Left lung (tissue), 4 donors: ENCODE measurements at regions not wholly inside any gene's neighbourhood (a gene's known extent, or its start where the extent isn't known, plus 50 kb on each side); places are given as distances from the start of the nearest gene placed in this dataset.

Experiments used
- ATAC-seq: fragments of 200-7000 bp; cut with Tn5 transposase; one replicate; pipeline ENCODE4 v1.9.1; 2020; ENCODE audit warnings: moderate library complexity
- DNase-seq, 4 donors: peaks; one replicate each; pipeline ENCODE4 v3.0.0-alpha.2; 2013 to 2020
- H3K27ac ChIP-seq, 2 donors: fragments of 200-600 bp; sonication (generic) in 1 of 2; one replicate each; pipeline versions ENCODE4 v1.5.0 to v1.8.0; 2020 to 2021
- H3K27me3 ChIP-seq, 2 donors: fragments of 200-600 bp; sonication (generic) in 1 of 2; one replicate each; pipeline versions ENCODE4 v1.5.0 to v1.8.0; 2020 to 2021
- H3K36me3 ChIP-seq, 2 donors: fragments of 200-600 bp; sonication (generic) in 1 of 2; one replicate each; pipeline versions ENCODE4 v1.5.0 to v1.8.0; 2020 to 2021
- H3K4me1 ChIP-seq, 2 donors: fragments of 200-600 bp; one replicate each; pipeline ENCODE4 v1.8.0; 2021
- H3K4me3 ChIP-seq, 2 donors: fragments of 200-600 bp; sonication (generic) in 1 of 2; one replicate each; pipeline versions ENCODE4 v1.5.0 to v1.8.0; 2020 to 2021; ENCODE audit warnings: mild to moderate bottlenecking in 1 of 2
- H3K9me3 ChIP-seq, 2 donors: fragments of 200-600 bp; sonication (generic) in 1 of 2; one replicate each; pipeline versions ENCODE4 v1.5.0 to v1.8.0; 2020 to 2021
- CTCF ChIP-seq, 2 donors: fragments of 200-600 bp; sonication (generic) in 1 of 2; IDR thresholded peaks; one replicate each; pipeline versions ENCODE4 v1.5.0 to v1.8.0; 2021; ENCODE audit warnings: antibody characterized with exemption in 2 of 2
- intact Hi-C, 2 donors: fragments of 100-400 bp; cut with DNase I; formaldehyde crosslinking; loops; one replicate each; pipeline versions ENCODE4 v1.11.2 to v1.14.2; 2022
- donor health status: DM: no; HTN: yes; CAD: no.
- donor health status: DM: no; HTN: no; CAD: no.

GRCh38 chr5:2022436-2022835 lies 139.7 kb upstream of the IRX4 start:
- no peak for ATAC-seq
- intact Hi-C loops = loop anchor here in 1 of 2 donors (10.0 kb wide), 1 partner anchor 258 kb away; no protein-coding TSS in a partner anchor
- H3K36me3 ChIP-seq = no peaks in the 10 kb centered on the region

GRCh38 chr5:2021484-2022176 lies 138.9 kb upstream of the IRX4 start:
- Histone ChIP-seq H3K4me3 (no peak overlapping the region), H3K27me3 (peaks cover 0 to 40% of the 10 kb centered on the region in 2 donors), H3K9me3 (no peaks in the 10 kb centered on the region), H3K36me3 (no peaks in the 10 kb centered on the region), H3K27ac (no peak overlapping the region), H3K4me1 (no peaks in the 10 kb centered on the region)
- DNase-seq = peak in 1 of 4 donors; percentile 37
- ATAC-seq = no peak
- TF ChIP-seq CTCF (IDR thresholded peaks at IDR 0.05) = no peak
- intact Hi-C loops = loop anchor here in 1 of 2 donors (10.0 kb wide), 1 partner anchor 257 kb away; no protein-coding TSS in a partner anchor

More at GRCh38 chr5:2022436-2022835, 139.7 kb upstream of the IRX4 start:
- Histone ChIP-seq H3K27ac (no peak overlapping the region), H3K4me1 (no peaks in the 10 kb centered on the region), H3K9me3 (no peaks in the 10 kb centered on the region), H3K4me3 (no peak overlapping the region), H3K27me3 (peaks cover 0 to 40% of the 10 kb centered on the region in 2 donors)
- no peak for TF ChIP-seq CTCF (IDR thresholded peaks at IDR 0.05)
- no peak for DNase-seq

GRCh38 chr5:2020730-2021129 lies 138.0 kb upstream of the IRX4 start:
- no peaks in the 10 kb centered on the region for H3K4me1 ChIP-seq
- no peak for TF ChIP-seq CTCF (IDR thresholded peaks at IDR 0.05)
- H3K36me3 ChIP-seq = no peaks in the 10 kb centered on the region
- ATAC-seq = no peak
- no peak overlapping the region for H3K27ac ChIP-seq
- peak in 1 of 4 donors; percentile 55 for DNase-seq
- H3K4me3 ChIP-seq = no peak overlapping the region
- intact Hi-C loops = loop anchor here in 1 of 2 donors (10.0 kb wide), 1 partner anchor 256 kb away; no protein-coding TSS in a partner anchor
- no peaks in the 10 kb centered on the region for H3K9me3 ChIP-seq
- peaks cover 0 to 44% of the 10 kb centered on the region in 2 donors for H3K27me3 ChIP-seq

- H3K36me3 ChIP-seq = no peaks in the 10 kb centered on the region
- H3K4me3 ChIP-seq = no peak overlapping the region
- DNase-seq = peak in 1 of 4 donors; percentile 40
- H3K9me3 ChIP-seq = no peaks in the 10 kb centered on the region
- H3K27ac ChIP-seq = no peak overlapping the region
- intact Hi-C loops = loop anchor here in 1 of 2 donors (10.0 kb wide), 1 partner anchor 255 kb away; no protein-coding TSS in a partner anchor
- ATAC-seq = no peak
- peaks cover 0 to 48% of the 10 kb centered on the region in 2 donors for H3K27me3 ChIP-seq
- no peak for TF ChIP-seq CTCF (IDR thresholded peaks at IDR 0.05)
- no peaks in the 10 kb centered on the region for H3K4me1 ChIP-seq
Observed at GRCh38 chr5:2019716-2020115, 137.0 kb upstream of the IRX4 start.

- Histone ChIP-seq H3K36me3 (no peaks in the 10 kb centered on the region), H3K27ac (no peak overlapping the region), H3K4me1 (no peaks in the 10 kb centered on the region), H3K27me3 (peaks cover 0 to 40% of the 10 kb centered on the region in 2 donors), H3K4me3 (no peak overlapping the region), H3K9me3 (no peaks in the 10 kb centered on the region)
- no peak for DNase-seq
- intact Hi-C loops = no loop called here
- no peak for TF ChIP-seq CTCF (IDR thresholded peaks at IDR 0.05)
- ATAC-seq = no peak
Observed at GRCh38 chr5:2018390-2018724, 135.6 kb upstream of the IRX4 start.
